Retinal pigment epithelial cell (primary cell): ENCODE measurements at regions not wholly inside any gene's neighbourhood (a gene's known extent, or its start where the extent isn't known, plus 50 kb on each side); places are given as distances from the start of the nearest gene placed in this dataset.
"Not testable (repeated sequence)": the region's sequence is repeated elsewhere in the genome, so short reads cannot be mapped to it uniquely, and the experiment has no call there.

Source experiments
- DNase-seq: peaks from one replicate; pipeline ENCODE4 v3.0.0-alpha.2; 2010; ENCODE audit warnings: low read depth
- H3K4me3 ChIP-seq: 2 replicates; pipeline ENCODE4 v1.5.1; 2011; ENCODE audit warnings: mild to moderate bottlenecking, low read length, control low read depth, moderate library complexity
- CTCF ChIP-seq: conservative IDR thresholded peaks from 2 replicates; pipeline ENCODE4 v1.5.1; 2011; ENCODE audit warnings: low read depth, low read length, control low read depth, inconsistent platforms

GRCh38 chr10:53370347-53370746, 597.8 kb upstream of the MBL2 start:
- H3K4me3 ChIP-seq = no peak overlapping the region
- no peak for DNase-seq

GRCh38 chr10:53361936-53362335, 589.4 kb upstream of the MBL2 start:
- no peak for DNase-seq

More at GRCh38 chr10:53370347-53370746, 597.8 kb upstream of the MBL2 start:
- TF ChIP-seq CTCF = no peak

GRCh38 chr10:53361281-53361680, 588.7 kb upstream of the MBL2 start:
- no peak for TF ChIP-seq CTCF
- no peak overlapping the region for H3K4me3 ChIP-seq
- DNase-seq = no peak

More at GRCh38 chr10:53361936-53362335, 589.4 kb upstream of the MBL2 start:
- TF ChIP-seq CTCF = no peak
- no peak overlapping the region for H3K4me3 ChIP-seq

GRCh38 chr10:53358978-53359377, 586.4 kb upstream of the MBL2 start:
- not testable (repeated sequence) for H3K4me3 ChIP-seq, DNase-seq

- H3K4me3 ChIP-seq = no peak overlapping the region
- no peak for DNase-seq
- no peak for TF ChIP-seq CTCF
These were observed 586.0 kb upstream of the MBL2 start for GRCh38 chr10:53358536-53358935.

- no peak overlapping the region for H3K4me3 ChIP-seq
- DNase-seq = no peak
- no peak for TF ChIP-seq CTCF
These were observed 585.0 kb upstream of the MBL2 start for GRCh38 chr10:53357587-53357986.

- no peak for TF ChIP-seq CTCF
- DNase-seq = no peak
- H3K4me3 ChIP-seq = no peak overlapping the region
These were observed 584.2 kb upstream of the MBL2 start for GRCh38 chr10:53356616-53357349.

GRCh38 chr10:53342531-53342930, 569.9 kb upstream of the MBL2 start:
- DNase-seq, H3K4me3 ChIP-seq: not testable (repeated sequence)

- H3K4me3 ChIP-seq, DNase-seq: not testable (repeated sequence)
These were observed 565.6 kb upstream of the MBL2 start for GRCh38 chr10:53338199-53338598.

- H3K4me3 ChIP-seq, DNase-seq: not testable (repeated sequence)
These were observed 563.3 kb upstream of the MBL2 start for GRCh38 chr10:53335803-53336422.
